ENCODE measurements at regions not wholly inside any gene's neighbourhood (a gene's known extent, or its start where the extent isn't known, plus 50 kb on each side); places are given as distances from the start of the nearest gene placed in this dataset.

GRCh38 chr2:125516496-125517109 is 1139.4 kb upstream of the GYPC start:
- peak; percentile 7 for DNase-seq (ENCODE audit: low spot score)

GRCh38 chr2:125526093-125526492 is 1129.9 kb upstream of the GYPC start:
- DNase-seq (ENCODE audit: low spot score): no peak

GRCh38 chr2:125535089-125535488 is 1120.9 kb upstream of the GYPC start:
- no peak for DNase-seq (ENCODE audit: low spot score)

- DNase-seq (ENCODE audit: low spot score): no peak
Observed at GRCh38 chr2:125543968-125544514, 1111.9 kb upstream of the GYPC start.

- no peak for DNase-seq (ENCODE audit: low spot score)
Observed at GRCh38 chr2:125553768-125554167, 1102.2 kb upstream of the GYPC start.

- no peak for DNase-seq (ENCODE audit: low spot score)
Observed at GRCh38 chr2:125554956-125555355, 1101.0 kb upstream of the GYPC start.

- DNase-seq (ENCODE audit: low spot score): no peak
Observed at GRCh38 chr2:125559186-125559585, 1096.8 kb upstream of the GYPC start.

- no peak for DNase-seq (ENCODE audit: low spot score)
Observed at GRCh38 chr2:125560855-125561254, 1095.1 kb upstream of the GYPC start.

- DNase-seq (ENCODE audit: low spot score): no peak
Observed at GRCh38 chr2:125561302-125561701, 1094.7 kb upstream of the GYPC start.

- no peak for DNase-seq (ENCODE audit: low spot score)
Observed at GRCh38 chr2:125562924-125563323, 1093.0 kb upstream of the GYPC start.

- DNase-seq (ENCODE audit: low spot score): no peak
Observed at GRCh38 chr2:125564471-125564870, 1091.5 kb upstream of the GYPC start.

GRCh38 chr2:125566422-125566821 is 1089.5 kb upstream of the GYPC start:
- DNase-seq (ENCODE audit: low spot score): no peak

- no peak for DNase-seq (ENCODE audit: low spot score)
Observed at GRCh38 chr2:125567100-125567499, 1088.9 kb upstream of the GYPC start.

- DNase-seq (ENCODE audit: low spot score): no peak
Observed at GRCh38 chr2:125572660-125573059, 1083.3 kb upstream of the GYPC start.

- no peak for DNase-seq (ENCODE audit: low spot score)
Observed at GRCh38 chr2:125573432-125573831, 1082.5 kb upstream of the GYPC start.

- no peak for DNase-seq (ENCODE audit: low spot score)
Observed at GRCh38 chr2:125576558-125576957, 1079.4 kb upstream of the GYPC start.

GRCh38 chr2:125581557-125581956 is 1074.4 kb upstream of the GYPC start:
- no peak for DNase-seq (ENCODE audit: low spot score)

- no peak for DNase-seq (ENCODE audit: low spot score)
Observed at GRCh38 chr2:125582516-125582915, 1073.4 kb upstream of the GYPC start.

GRCh38 chr2:125584732-125585131 is 1071.2 kb upstream of the GYPC start:
- DNase-seq (ENCODE audit: low spot score): no peak

- DNase-seq (ENCODE audit: low spot score): no peak
Observed at GRCh38 chr2:125588780-125589179, 1067.2 kb upstream of the GYPC start.

- no peak for DNase-seq (ENCODE audit: low spot score)
Observed at GRCh38 chr2:125591954-125592353, 1064.0 kb upstream of the GYPC start.

- no peak for DNase-seq (ENCODE audit: low spot score)
Observed at GRCh38 chr2:125593036-125593435, 1062.9 kb upstream of the GYPC start.

- no peak for DNase-seq (ENCODE audit: low spot score)
Observed at GRCh38 chr2:125596612-125597011, 1059.3 kb upstream of the GYPC start.

GRCh38 chr2:125615438-125615837 is 1040.5 kb upstream of the GYPC start:
- DNase-seq (ENCODE audit: low spot score): no peak
